Transverse colon (tissue), 4 donors: ENCODE measurements at regions not wholly inside any gene's neighbourhood (a gene's known extent, or its start where the extent isn't known, plus 50 kb on each side); places are given as distances from the start of the nearest gene placed in this dataset.
A peak's percentile ranks its signal among the peaks of the same experiment; 100 is the strongest.

ENCODE experiments used
- DNase-seq: peaks from one replicate; pipeline ENCODE4 v3.0.0-alpha.2; 2019
- H3K27ac ChIP-seq, 4 donors: fragments of 200-600 bp; sonication (generic); 2 replicates each; pipeline ENCODE4 v1.5.1; 2016 to 2018; ENCODE audit warnings: inconsistent platforms in 4 of 4
- H3K27me3 ChIP-seq: fragments of 200-600 bp; sonication (generic); 2 replicates; pipeline ENCODE4 v1.5.1; 2017; ENCODE audit warnings: inconsistent platforms
- H3K36me3 ChIP-seq, 4 donors: fragments of 200-600 bp; sonication (generic); 2 replicates each; pipeline ENCODE4 v1.5.1; 2017 to 2019; ENCODE audit warnings: inconsistent platforms in 4 of 4
- H3K4me1 ChIP-seq, 4 donors: fragments of 200-600 bp; sonication (generic); 2 replicates each; pipeline ENCODE4 v1.5.1; 2017 to 2020; ENCODE audit warnings: inconsistent platforms in 4 of 4
- H3K4me3 ChIP-seq, 4 donors: fragments of 200-600 bp; sonication (generic); 1 replicate in 1 of 4; 2 replicates in 3 of 4; pipeline versions ENCODE4 v1.5.1 to v1.6.1; 2017 to 2019; ENCODE audit warnings: inconsistent platforms in 4 of 4
- H3K9me3 ChIP-seq, 2 donors: fragments of 200-600 bp; sonication (generic); 2 replicates each; pipeline ENCODE4 v1.5.1; 2017 to 2019; ENCODE audit warnings: inconsistent platforms in 2 of 2
- EP300 ChIP-seq: sonication (generic); formaldehyde crosslinking; IDR thresholded peaks from one replicate; pipeline ENCODE4 v1.6.1; 2017; ENCODE audit warnings: antibody characterized with exemption, low read depth
- POLR2A ChIP-seq: fragments of 450-650 bp; IDR thresholded peaks from one replicate; pipeline ENCODE4 v1.6.1; 2016; ENCODE audit warnings: antibody characterized with exemption, mild to moderate bottlenecking, moderate library complexity
- POLR2AphosphoS5 ChIP-seq, 3 donors: sonication (generic); formaldehyde crosslinking; IDR thresholded peaks; one replicate each; pipeline ENCODE4 v1.6.1; 2016; ENCODE audit warnings: antibody characterized with exemption in 3 of 3
- WGBS, 2 donors: methylation state at CpG; one replicate each; pipeline ENCODE4 v1.1.5; 2018; ENCODE audit warnings: low coverage in 1 of 2; 5-methylcytosine and 5-hydroxymethylcytosine counted together
- in situ Hi-C, 4 donors: fragments of 200-750 bp; cut with MboI; loops; one replicate each; pipeline versions ENCODE4 v1.15.0 to v1.15.1; 2017; ENCODE audit warnings: low sequenced_read_pairs in 3 of 4, low pct_ligation_motif_present in 1 of 4, low pct_unique_long_range_greater_than_20kb in 1 of 4
- intact Hi-C: fragments of 100-400 bp; cut with DNase I; formaldehyde crosslinking; loops from one replicate; pipeline ENCODE4 v1.15.1; 2023; ENCODE audit warnings: low total_unique reads
- TF ChIP-seq, protein P1 (sequence below), 5 experiments: fragments of 200-600 bp in 3 of 5; fragments of 450-650 bp in 2 of 5; sonication (generic) in 3 of 5; IDR thresholded peaks; 1 replicate in 2 of 5; 2 replicates in 3 of 5; pipeline ENCODE4 v1.5.1; 2016 to 2017; ENCODE audit warnings: antibody characterized with exemption in 5 of 5, inconsistent platforms in 3 of 5, mild to moderate bottlenecking in 2 of 5, moderate library complexity in 1 of 5

DNA sequence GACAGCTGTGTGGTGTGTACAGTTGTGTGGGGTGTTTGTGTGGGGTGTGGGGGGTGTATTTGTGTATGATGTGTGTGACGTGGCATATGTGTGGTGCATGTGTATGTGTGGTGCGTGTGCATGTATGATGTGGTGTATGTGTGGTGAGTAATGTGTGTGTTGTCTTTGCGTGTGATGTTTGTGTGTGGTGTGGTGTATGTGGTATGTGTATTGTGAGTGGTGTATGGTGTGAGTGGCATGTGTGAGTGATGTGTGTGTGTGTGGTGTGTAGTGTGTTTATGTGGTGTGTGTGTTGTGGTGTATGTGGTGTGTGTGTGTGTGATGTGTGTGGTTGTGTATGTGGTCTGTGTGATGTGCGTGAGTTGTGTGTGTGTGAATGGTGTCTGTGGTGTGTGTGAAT lies 191.1 kb downstream of the MELK start:
- Histone ChIP-seq H3K4me1 (peaks cover 0 to 10% (median 3%) of the 10 kb centered on the region in 4 donors), H3K4me3 (no peak overlapping the region), H3K27me3 (peaks cover 11% of the 10 kb centered on the region), H3K27ac (no peak overlapping the region), H3K36me3 (no peaks in the 10 kb centered on the region), H3K9me3 (no peaks in the 10 kb centered on the region)
- intact Hi-C loops = no loop called here
- WGBS, 2 donors = 83 to 84% methylated on average over 1 to 4 of the region's 4 CpGs
- DNase-seq = no peak
- TF ChIP-seq POLR2AphosphoS5 (IDR thresholded peaks at IDR 0.05) = no peak
- no peak for TF ChIP-seq POLR2A
- TF ChIP-seq EP300 = no peak
- TF ChIP-seq, protein P1, sequence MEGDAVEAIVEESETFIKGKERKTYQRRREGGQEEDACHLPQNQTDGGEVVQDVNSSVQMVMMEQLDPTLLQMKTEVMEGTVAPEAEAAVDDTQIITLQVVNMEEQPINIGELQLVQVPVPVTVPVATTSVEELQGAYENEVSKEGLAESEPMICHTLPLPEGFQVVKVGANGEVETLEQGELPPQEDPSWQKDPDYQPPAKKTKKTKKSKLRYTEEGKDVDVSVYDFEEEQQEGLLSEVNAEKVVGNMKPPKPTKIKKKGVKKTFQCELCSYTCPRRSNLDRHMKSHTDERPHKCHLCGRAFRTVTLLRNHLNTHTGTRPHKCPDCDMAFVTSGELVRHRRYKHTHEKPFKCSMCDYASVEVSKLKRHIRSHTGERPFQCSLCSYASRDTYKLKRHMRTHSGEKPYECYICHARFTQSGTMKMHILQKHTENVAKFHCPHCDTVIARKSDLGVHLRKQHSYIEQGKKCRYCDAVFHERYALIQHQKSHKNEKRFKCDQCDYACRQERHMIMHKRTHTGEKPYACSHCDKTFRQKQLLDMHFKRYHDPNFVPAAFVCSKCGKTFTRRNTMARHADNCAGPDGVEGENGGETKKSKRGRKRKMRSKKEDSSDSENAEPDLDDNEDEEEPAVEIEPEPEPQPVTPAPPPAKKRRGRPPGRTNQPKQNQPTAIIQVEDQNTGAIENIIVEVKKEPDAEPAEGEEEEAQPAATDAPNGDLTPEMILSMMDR (IDR thresholded peaks at IDR 0.05) = no peak
- in situ Hi-C loops = loop anchor here in 1 of 4 donors (10.0 kb wide), 1 partner anchor 61 kb away; no protein-coding TSS in a partner anchor

DNA sequence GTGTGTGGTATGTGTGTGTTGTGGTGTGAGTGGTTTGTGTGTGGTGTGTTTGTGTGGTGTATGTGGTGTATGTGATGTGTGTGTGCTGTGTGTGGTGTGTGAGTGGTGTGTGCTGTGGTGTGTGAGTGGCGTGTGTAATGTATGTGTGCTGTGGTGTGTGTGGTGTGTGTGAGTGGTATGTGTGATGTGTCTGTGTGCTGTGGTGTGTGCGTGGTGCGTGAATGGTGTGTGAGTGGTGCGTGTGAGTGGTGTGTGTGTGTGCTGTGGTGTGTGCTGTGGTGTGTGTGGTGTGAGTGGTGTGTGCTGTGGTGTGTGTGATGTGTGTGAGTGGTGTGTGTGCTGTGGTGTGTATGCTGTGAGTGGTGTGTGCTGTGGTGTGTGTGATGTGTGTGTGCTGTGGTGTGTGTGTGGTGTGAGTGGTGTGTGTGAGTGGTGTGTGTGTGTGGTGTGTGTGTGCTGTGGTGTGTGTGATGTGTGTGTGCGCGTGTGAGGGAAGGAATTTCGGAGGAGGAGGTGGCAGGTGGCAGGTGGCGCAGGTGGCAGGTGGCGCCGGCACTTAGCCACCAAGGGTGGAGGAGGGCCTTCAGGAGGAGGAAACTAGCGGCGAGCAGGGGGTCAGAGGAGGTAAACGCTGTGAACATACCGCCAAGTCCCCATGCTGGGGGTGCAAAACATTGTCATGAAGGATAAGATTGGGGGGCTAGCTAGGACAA lies 191.8 kb downstream of the MELK start:
- Histone ChIP-seq H3K36me3 (no peaks in the 10 kb centered on the region), H3K27me3 (peaks cover 8% of the 10 kb centered on the region), H3K9me3 (no peaks in the 10 kb centered on the region), H3K27ac (no peak overlapping the region), H3K4me3 (no peak overlapping the region), H3K4me1 (peaks cover 0 to 10% (median 3%) of the 10 kb centered on the region in 4 donors)
- in situ Hi-C loops (loop anchor here in 1 of 4 donors (10.0 kb wide), 1 partner anchor 60 kb away; no protein-coding TSS in a partner anchor), intact Hi-C loops (no loop called here)
- TF ChIP-seq POLR2A (no peak), EP300 (no peak), POLR2AphosphoS5 (IDR thresholded peaks at IDR 0.05) (no peak)
- TF ChIP-seq, protein P1 (IDR thresholded peaks at IDR 0.05) = no peak
- 58 to 70% methylated on average over 11 to 14 of the region's 14 CpGs for WGBS, 2 donors
- no peak for DNase-seq

DNA sequence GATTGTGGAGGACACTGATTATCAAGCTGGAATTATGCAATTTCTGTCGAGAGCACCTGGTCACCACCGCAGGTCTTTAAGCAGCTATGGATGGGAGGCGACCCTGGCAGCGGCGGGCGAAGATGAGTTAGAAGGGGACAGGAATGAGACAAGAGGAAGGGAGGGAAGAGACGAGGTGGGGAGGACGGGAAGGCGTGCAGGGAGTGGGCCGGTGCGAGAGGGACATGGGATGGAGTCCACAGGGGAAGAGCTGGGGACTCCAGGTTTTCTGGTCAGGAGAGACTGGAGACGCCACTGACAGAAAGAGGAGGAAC lies 192.3 kb downstream of the MELK start:
- in situ Hi-C loops (loop anchor here in 1 of 4 donors (10.0 kb wide), 1 partner anchor 60 kb away; no protein-coding TSS in a partner anchor), intact Hi-C loops (no loop called here)
- H3K4me1 ChIP-seq = peaks cover 0 to 10% (median 3%) of the 10 kb centered on the region in 4 donors
- TF ChIP-seq, protein P1 (IDR thresholded peaks at IDR 0.05) = no peak
- TF ChIP-seq EP300 (no peak), POLR2A (no peak), POLR2AphosphoS5 (IDR thresholded peaks at IDR 0.05) (no peak)
- peaks cover 8% of the 10 kb centered on the region for H3K27me3 ChIP-seq
- no peaks in the 10 kb centered on the region for H3K9me3 ChIP-seq
- no peak for DNase-seq
- H3K4me3 ChIP-seq = peak overlapping the region in 1 of 4 donors; percentile 54
- 62 to 78% methylated on average over 11 to 12 of the region's 12 CpGs for WGBS, 2 donors
- H3K27ac ChIP-seq = no peak overlapping the region
- H3K36me3 ChIP-seq = no peaks in the 10 kb centered on the region

DNA sequence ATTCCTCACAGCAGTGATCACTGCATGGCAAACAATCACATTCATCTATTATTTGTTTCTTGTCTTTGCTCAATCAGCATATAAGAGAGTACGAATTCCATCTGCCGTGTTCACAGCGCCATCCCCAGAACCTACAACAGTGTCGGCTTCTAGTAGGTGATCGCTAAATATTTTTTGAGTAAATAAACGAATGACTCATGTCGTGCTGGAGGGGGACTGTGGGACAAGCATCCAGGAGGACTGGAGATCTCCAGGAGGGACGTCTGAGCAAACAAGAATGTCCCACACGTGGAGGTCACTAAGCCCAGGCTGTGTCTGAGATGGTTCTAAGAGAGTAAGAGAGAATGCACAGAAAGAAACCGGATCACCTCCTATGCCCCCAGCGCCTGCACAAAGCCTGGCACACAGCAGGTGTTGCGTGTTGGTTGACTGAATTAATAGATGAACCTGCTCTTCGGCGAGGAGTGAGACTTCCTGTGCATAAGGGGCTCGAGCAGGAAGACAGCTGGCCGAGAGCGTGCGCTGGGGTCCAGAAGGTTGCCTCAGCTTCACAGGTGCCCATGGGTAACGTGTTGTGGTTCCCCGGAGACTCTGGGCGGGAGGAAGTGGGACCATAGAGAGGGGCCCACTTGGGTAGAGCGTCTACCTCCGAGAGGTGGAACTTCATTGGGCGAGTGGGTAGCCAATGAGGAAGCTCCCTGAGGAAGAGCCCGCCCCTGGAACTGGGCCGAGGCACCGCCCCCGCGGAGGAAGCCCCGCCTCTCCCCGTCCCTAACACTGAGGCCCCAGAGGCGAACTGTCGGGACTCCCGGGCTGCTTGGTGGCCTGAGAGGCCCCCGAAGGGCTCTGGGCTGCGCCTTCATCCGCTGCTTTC lies 193.0 kb downstream of the MELK start:
- TF ChIP-seq, protein P1 (IDR thresholded peaks at IDR 0.05) = no peak
- no peak for TF ChIP-seq POLR2AphosphoS5 (IDR thresholded peaks at IDR 0.05)
- no peak for TF ChIP-seq POLR2A
- no peak for TF ChIP-seq EP300
- Histone ChIP-seq H3K9me3 (no peaks in the 10 kb centered on the region), H3K4me3 (peak overlapping the region in 3 of 4 donors; percentile 26 to 54 (median 33)), H3K4me1 (peaks cover 0 to 10% (median 3%) of the 10 kb centered on the region in 4 donors), H3K27ac (peak overlapping the region in 1 of 4 donors; percentile 8), H3K36me3 (no peaks in the 10 kb centered on the region), H3K27me3 (peaks cover 10% of the 10 kb centered on the region)
- intact Hi-C loops (no loop called here), in situ Hi-C loops (loop anchor here in 1 of 4 donors (10.0 kb wide), 1 partner anchor 59 kb away; no protein-coding TSS in a partner anchor)
- peak; percentile 86 for DNase-seq
- WGBS, 2 donors = 19 to 20% methylated on average over 10 to 37 of the region's 37 CpGs
